ENCODE measurements at regions not wholly inside any gene's neighbourhood (a gene's known extent, or its start where the extent isn't known, plus 50 kb on each side); places are given as distances from the start of the nearest gene placed in this dataset.

DNA sequence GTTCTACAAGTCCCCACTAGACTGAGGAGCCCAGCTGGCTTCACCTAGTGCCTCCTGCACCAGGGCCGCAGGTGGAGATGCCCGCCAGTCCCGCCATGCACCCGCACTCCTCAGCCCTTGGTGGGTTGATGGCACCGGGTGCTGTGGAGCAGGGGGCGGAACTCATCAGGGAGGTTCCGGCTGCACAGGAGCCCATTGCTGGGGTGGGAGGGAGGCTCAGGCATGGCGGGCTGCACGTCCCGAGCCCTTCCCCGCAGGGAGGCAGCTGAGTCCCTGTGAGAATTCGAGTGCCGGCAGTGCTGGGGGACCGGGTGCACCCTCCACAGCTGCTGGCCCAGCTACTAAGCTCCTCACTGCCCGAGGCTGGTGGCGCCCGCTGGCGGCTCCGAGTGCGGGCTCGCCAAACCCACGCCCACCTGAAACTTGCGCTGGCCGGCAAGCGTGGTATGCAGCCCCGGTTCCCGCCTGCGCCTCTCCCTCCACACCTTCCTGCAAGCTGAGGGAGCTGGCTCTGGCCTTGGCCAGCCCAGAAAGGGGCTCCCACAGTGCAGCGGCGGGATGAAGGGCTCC, 252.7 kb upstream of the TCF4 start:
- H3K9me2 ChIP-seq (replicated peaks; ENCODE audit: insufficient read depth, low read length), result no peaks in the 10 kb centered on the region
- H3K36me3 ChIP-seq (ENCODE audit: low read length), result no peaks in the 10 kb centered on the region
- H3K9ac ChIP-seq (ENCODE audit: low read length), result no peak overlapping the region
- H4K20me1 ChIP-seq (ENCODE audit: low read depth, low read length), result no peaks in the 10 kb centered on the region
- H3K27me3 ChIP-seq (ENCODE audit: low read length), result no peaks in the 10 kb centered on the region
- no peak overlapping the region for H3K27ac ChIP-seq (ENCODE audit: low read depth, low read length)
- H3F3A ChIP-seq (ENCODE audit: insufficient read depth), result no peaks in the 10 kb centered on the region
- no peak overlapping the region for H3K4me3 ChIP-seq (ENCODE audit: insufficient read depth, low read length, poor library complexity, severe bottlenecking)
- H3K79me2 ChIP-seq (ENCODE audit: insufficient read depth, low read length), result no peaks in the 10 kb centered on the region
- no peak overlapping the region for H2AFZ ChIP-seq (ENCODE audit: low read depth, low read length, severe bottlenecking)
- no peaks in the 10 kb centered on the region for H3K9me3 ChIP-seq (ENCODE audit: insufficient read depth, low read length)
- TF ChIP-seq, protein P1, sequence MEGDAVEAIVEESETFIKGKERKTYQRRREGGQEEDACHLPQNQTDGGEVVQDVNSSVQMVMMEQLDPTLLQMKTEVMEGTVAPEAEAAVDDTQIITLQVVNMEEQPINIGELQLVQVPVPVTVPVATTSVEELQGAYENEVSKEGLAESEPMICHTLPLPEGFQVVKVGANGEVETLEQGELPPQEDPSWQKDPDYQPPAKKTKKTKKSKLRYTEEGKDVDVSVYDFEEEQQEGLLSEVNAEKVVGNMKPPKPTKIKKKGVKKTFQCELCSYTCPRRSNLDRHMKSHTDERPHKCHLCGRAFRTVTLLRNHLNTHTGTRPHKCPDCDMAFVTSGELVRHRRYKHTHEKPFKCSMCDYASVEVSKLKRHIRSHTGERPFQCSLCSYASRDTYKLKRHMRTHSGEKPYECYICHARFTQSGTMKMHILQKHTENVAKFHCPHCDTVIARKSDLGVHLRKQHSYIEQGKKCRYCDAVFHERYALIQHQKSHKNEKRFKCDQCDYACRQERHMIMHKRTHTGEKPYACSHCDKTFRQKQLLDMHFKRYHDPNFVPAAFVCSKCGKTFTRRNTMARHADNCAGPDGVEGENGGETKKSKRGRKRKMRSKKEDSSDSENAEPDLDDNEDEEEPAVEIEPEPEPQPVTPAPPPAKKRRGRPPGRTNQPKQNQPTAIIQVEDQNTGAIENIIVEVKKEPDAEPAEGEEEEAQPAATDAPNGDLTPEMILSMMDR (IDR thresholded peaks at IDR 0.05; ENCODE audit: insufficient read depth, low read length, poor library complexity, severe bottlenecking), result no peak
- TF ChIP-seq EZH2phosphoT487 (conservative IDR thresholded peaks at IDR 0.05; ENCODE audit: low read length), result no peak
- H3K4me2 ChIP-seq (ENCODE audit: low read depth, low read length, poor library complexity, severe bottlenecking), result no peak overlapping the region

DNA sequence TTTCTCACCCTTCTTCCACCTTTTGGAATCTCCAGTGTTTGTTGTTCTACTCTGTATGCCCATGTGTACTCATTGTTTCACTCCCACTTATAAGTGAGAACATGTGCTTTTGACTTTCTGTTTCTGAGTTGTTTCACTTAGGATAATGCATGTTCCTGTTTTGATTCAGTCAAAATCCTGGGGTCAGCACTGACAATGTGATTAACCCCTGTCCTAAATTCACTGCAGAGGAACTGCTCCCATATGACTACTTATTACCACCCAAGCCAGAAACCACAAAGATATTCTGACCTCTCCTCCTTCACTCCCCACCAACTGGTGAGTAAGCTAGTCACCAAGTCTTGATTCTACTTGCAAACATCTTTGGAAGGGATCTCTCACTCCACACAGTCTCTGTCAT, 251.4 kb upstream of the TCF4 start:
- no peak overlapping the region for H3K4me3 ChIP-seq (ENCODE audit: insufficient read depth, low read length, poor library complexity, severe bottlenecking)
- H3K4me2 ChIP-seq (ENCODE audit: low read depth, low read length, poor library complexity, severe bottlenecking), result no peak overlapping the region
- no peak for TF ChIP-seq EZH2phosphoT487 (conservative IDR thresholded peaks at IDR 0.05; ENCODE audit: low read length)
- TF ChIP-seq, protein P1 (IDR thresholded peaks at IDR 0.05; ENCODE audit: insufficient read depth, low read length, poor library complexity, severe bottlenecking), result no peak
- no peaks in the 10 kb centered on the region for H3K79me2 ChIP-seq (ENCODE audit: insufficient read depth, low read length)
- H3K9me2 ChIP-seq (replicated peaks; ENCODE audit: insufficient read depth, low read length), result no peaks in the 10 kb centered on the region
- no peaks in the 10 kb centered on the region for H4K20me1 ChIP-seq (ENCODE audit: low read depth, low read length)
- H3K27ac ChIP-seq (ENCODE audit: low read depth, low read length), result no peak overlapping the region
- no peaks in the 10 kb centered on the region for H3K9me3 ChIP-seq (ENCODE audit: insufficient read depth, low read length)
- H2AFZ ChIP-seq (ENCODE audit: low read depth, low read length, severe bottlenecking), result no peak overlapping the region
- no peaks in the 10 kb centered on the region for H3F3A ChIP-seq (ENCODE audit: insufficient read depth)
- H3K36me3 ChIP-seq (ENCODE audit: low read length), result no peaks in the 10 kb centered on the region
- no peak overlapping the region for H3K9ac ChIP-seq (ENCODE audit: low read length)
- no peaks in the 10 kb centered on the region for H3K27me3 ChIP-seq (ENCODE audit: low read length)

DNA sequence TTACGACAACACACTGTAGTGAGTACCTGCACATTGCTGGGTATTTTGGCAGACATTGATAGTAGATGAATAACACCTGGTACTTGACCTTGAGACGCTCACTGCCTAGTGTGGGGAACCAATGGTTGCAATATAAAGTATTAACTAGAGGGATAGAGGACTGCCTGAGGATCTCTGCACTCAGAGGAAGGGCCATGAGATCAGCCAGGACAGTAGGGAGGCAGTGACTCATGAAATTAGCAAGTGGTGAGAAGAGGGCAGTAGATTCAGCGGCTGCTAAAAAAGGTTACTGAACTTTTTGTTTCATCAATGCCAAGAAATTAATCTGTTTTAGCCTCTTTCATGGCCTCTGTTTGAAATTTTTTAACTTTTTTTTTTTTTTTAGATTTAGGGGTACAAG, 250.8 kb upstream of the TCF4 start:
- TF ChIP-seq EZH2phosphoT487 (conservative IDR thresholded peaks at IDR 0.05; ENCODE audit: low read length), result no peak
- TF ChIP-seq, protein P1 (IDR thresholded peaks at IDR 0.05; ENCODE audit: insufficient read depth, low read length, poor library complexity, severe bottlenecking), result no peak
- no peaks in the 10 kb centered on the region for H3K9me3 ChIP-seq (ENCODE audit: insufficient read depth, low read length)
- no peaks in the 10 kb centered on the region for H3F3A ChIP-seq (ENCODE audit: insufficient read depth)
- H3K27me3 ChIP-seq (ENCODE audit: low read length), result no peaks in the 10 kb centered on the region
- H3K9me2 ChIP-seq (replicated peaks; ENCODE audit: insufficient read depth, low read length), result no peaks in the 10 kb centered on the region
- no peak overlapping the region for H3K4me2 ChIP-seq (ENCODE audit: low read depth, low read length, poor library complexity, severe bottlenecking)
- H3K79me2 ChIP-seq (ENCODE audit: insufficient read depth, low read length), result no peaks in the 10 kb centered on the region
- H2AFZ ChIP-seq (ENCODE audit: low read depth, low read length, severe bottlenecking), result no peak overlapping the region
- no peak overlapping the region for H3K4me3 ChIP-seq (ENCODE audit: insufficient read depth, low read length, poor library complexity, severe bottlenecking)
- no peaks in the 10 kb centered on the region for H3K36me3 ChIP-seq (ENCODE audit: low read length)
- no peaks in the 10 kb centered on the region for H4K20me1 ChIP-seq (ENCODE audit: low read depth, low read length)
- H3K9ac ChIP-seq (ENCODE audit: low read length), result no peak overlapping the region
- H3K27ac ChIP-seq (ENCODE audit: low read depth, low read length), result no peak overlapping the region

Data from SU-DHL-6 (cell line).